ENCODE measurements at regions not wholly inside any gene's neighbourhood (a gene's known extent, or its start where the extent isn't known, plus 50 kb on each side); places are given as distances from the start of the nearest gene placed in this dataset.

GRCh38 chr20:52025938-52026337 lies 165.6 kb downstream of the ZFP64 start:
- Histone ChIP-seq H3K27me3 (ENCODE audit: control insufficient read depth in 2 of 2, insufficient read depth in 1 of 2, low read length in 1 of 2) (no peaks in the 10 kb centered on the region), H3K9me3 (ENCODE audit: control insufficient read depth in 2 of 2, insufficient read depth in 1 of 2, low read length in 1 of 2) (no peaks in the 10 kb centered on the region), H3K4me1 (ENCODE audit: control insufficient read depth in 2 of 2, insufficient read depth in 2 of 2, low read length in 2 of 2) (no peaks in the 10 kb centered on the region), H3K4me3 (ENCODE audit: low read length in 2 of 2) (no peak overlapping the region), H3K27ac (ENCODE audit: low read depth in 1 of 2, low read length in 1 of 2) (no peak overlapping the region), H3K36me3 (ENCODE audit: control insufficient read depth in 2 of 2, insufficient read depth in 2 of 2, low read length in 1 of 2) (no peaks in the 10 kb centered on the region)
- DNase-seq (ENCODE audit: low read depth in 6 of 9, low spot score in 9 of 9) = no peak
- WGBS = 81% methylated on average over 3 of the region's 3 CpGs

DNA sequence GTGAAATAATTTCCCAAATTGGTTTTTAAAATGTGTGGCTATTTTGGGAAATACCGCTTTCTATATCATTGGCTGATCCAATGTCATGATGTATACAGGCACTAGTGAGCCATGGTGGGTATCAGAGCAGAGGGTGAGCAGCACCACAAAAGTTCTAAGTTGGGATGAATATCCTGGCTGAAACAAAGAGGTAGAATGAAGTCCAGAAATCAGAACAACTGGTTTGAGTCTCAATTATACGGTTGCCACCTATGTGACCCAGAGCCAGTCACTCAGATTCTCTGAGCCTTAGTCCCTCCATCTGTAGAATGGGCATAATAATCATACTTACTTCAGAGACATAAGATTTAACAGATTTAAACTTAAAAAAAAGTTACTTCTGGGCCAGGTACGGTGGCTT lies 172.3 kb downstream of the ZFP64 start:
- H3K9me3 ChIP-seq (ENCODE audit: control insufficient read depth in 2 of 2, insufficient read depth in 1 of 2, low read length in 1 of 2) = no peaks in the 10 kb centered on the region
- no peak overlapping the region for H3K27ac ChIP-seq (ENCODE audit: low read depth in 1 of 2, low read length in 1 of 2)
- H3K4me3 ChIP-seq (ENCODE audit: low read length in 2 of 2) = no peak overlapping the region
- no peaks in the 10 kb centered on the region for H3K36me3 ChIP-seq (ENCODE audit: control insufficient read depth in 2 of 2, insufficient read depth in 2 of 2, low read length in 1 of 2)
- 97% methylated on average over 3 of the region's 3 CpGs for WGBS
- no peaks in the 10 kb centered on the region for H3K27me3 ChIP-seq (ENCODE audit: control insufficient read depth in 2 of 2, insufficient read depth in 1 of 2, low read length in 1 of 2)
- no peak for DNase-seq (ENCODE audit: low read depth in 6 of 9, low spot score in 9 of 9)
- H3K4me1 ChIP-seq (ENCODE audit: control insufficient read depth in 2 of 2, insufficient read depth in 2 of 2, low read length in 2 of 2) = no peaks in the 10 kb centered on the region

DNA sequence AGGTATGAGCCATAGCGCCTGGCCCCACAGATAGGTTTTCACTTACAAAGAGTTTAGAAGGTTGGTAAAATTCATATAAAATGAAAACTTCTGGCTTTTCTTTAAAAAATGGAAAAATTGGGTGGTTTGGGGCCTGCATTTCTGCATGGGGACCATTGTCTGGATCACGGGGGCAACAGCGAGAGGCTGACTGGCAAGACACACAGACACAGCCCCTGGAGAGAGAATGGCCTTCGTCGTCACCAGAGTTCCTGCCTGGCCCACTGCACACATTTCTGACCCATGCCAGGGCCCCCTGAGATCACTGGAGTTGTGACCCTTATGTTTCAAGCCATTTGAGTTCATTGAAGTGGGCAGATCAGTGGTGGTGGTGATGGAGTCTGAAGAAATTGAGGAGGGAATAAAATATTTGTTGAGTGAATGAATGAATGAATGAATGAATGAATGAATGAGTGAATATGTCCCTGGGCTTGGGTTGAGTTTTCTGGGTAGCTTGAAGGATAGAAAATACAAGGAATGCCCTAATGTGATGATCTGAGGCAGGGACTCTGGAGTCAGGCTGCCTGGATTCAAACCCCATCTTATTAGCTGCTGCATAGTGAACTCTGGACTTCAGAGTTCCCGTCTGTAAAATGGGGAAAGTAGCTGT lies 173.8 kb downstream of the ZFP64 start:
- no peak overlapping the region for H3K4me3 ChIP-seq (ENCODE audit: low read length in 2 of 2)
- H3K9me3 ChIP-seq (ENCODE audit: control insufficient read depth in 2 of 2, insufficient read depth in 1 of 2, low read length in 1 of 2) = no peaks in the 10 kb centered on the region
- no peaks in the 10 kb centered on the region for H3K27me3 ChIP-seq (ENCODE audit: control insufficient read depth in 2 of 2, insufficient read depth in 1 of 2, low read length in 1 of 2)
- no peak for DNase-seq (ENCODE audit: low read depth in 6 of 9, low spot score in 9 of 9)
- H3K27ac ChIP-seq (ENCODE audit: low read depth in 1 of 2, low read length in 1 of 2) = no peak overlapping the region
- no peaks in the 10 kb centered on the region for H3K36me3 ChIP-seq (ENCODE audit: control insufficient read depth in 2 of 2, insufficient read depth in 2 of 2, low read length in 1 of 2)
- 97% methylated on average over 6 of the region's 6 CpGs for WGBS
- H3K4me1 ChIP-seq (ENCODE audit: control insufficient read depth in 2 of 2, insufficient read depth in 2 of 2, low read length in 2 of 2) = no peaks in the 10 kb centered on the region

- Histone ChIP-seq H3K27ac (ENCODE audit: low read depth in 1 of 2, low read length in 1 of 2) (no peak overlapping the region), H3K4me3 (ENCODE audit: low read length in 2 of 2) (no peak overlapping the region), H3K9me3 (ENCODE audit: control insufficient read depth in 2 of 2, insufficient read depth in 1 of 2, low read length in 1 of 2) (no peaks in the 10 kb centered on the region), H3K36me3 (ENCODE audit: control insufficient read depth in 2 of 2, insufficient read depth in 2 of 2, low read length in 1 of 2) (no peaks in the 10 kb centered on the region), H3K27me3 (ENCODE audit: control insufficient read depth in 2 of 2, insufficient read depth in 1 of 2, low read length in 1 of 2) (no peaks in the 10 kb centered on the region), H3K4me1 (ENCODE audit: control insufficient read depth in 2 of 2, insufficient read depth in 2 of 2, low read length in 2 of 2) (no peaks in the 10 kb centered on the region)
- WGBS = 93% methylated on average over 5 of the region's 5 CpGs
- no peak for DNase-seq (ENCODE audit: low read depth in 6 of 9, low spot score in 9 of 9)
Measured at GRCh38 chr20:52016022-52016421, 175.6 kb downstream of the ZFP64 start.

DNA sequence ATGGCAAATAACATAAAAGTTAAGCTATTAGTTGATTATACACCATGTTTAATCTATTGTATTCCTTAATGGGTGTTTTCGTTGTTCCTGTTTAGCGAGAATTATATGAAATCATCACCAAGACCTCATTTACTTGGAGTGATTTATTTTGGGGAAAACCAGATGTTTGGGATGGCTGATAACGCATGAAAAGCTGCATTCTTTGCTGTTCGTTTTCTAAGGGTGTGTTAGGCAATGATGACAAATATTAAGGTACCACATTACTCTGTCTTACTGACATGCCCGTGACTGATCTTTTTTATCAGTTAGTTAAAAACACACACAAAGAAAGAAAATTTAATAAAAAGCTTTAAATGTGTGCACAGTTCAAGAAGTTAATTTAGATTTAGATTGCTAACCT lies 176.4 kb downstream of the ZFP64 start:
- peaks cover 0 to 4% of the 10 kb centered on the region in 2 donors for H3K9me3 ChIP-seq (ENCODE audit: control insufficient read depth in 2 of 2, insufficient read depth in 1 of 2, low read length in 1 of 2)
- no peaks in the 10 kb centered on the region for H3K27me3 ChIP-seq (ENCODE audit: control insufficient read depth in 2 of 2, insufficient read depth in 1 of 2, low read length in 1 of 2)
- H3K4me3 ChIP-seq (ENCODE audit: low read length in 2 of 2) = no peak overlapping the region
- no peaks in the 10 kb centered on the region for H3K4me1 ChIP-seq (ENCODE audit: control insufficient read depth in 2 of 2, insufficient read depth in 2 of 2, low read length in 2 of 2)
- no peaks in the 10 kb centered on the region for H3K36me3 ChIP-seq (ENCODE audit: control insufficient read depth in 2 of 2, insufficient read depth in 2 of 2, low read length in 1 of 2)
- no peak for DNase-seq (ENCODE audit: low read depth in 6 of 9, low spot score in 9 of 9)
- 95% methylated on average over 5 of the region's 5 CpGs for whole genome bisulfite sequencing
- no peak overlapping the region for H3K27ac ChIP-seq (ENCODE audit: low read depth in 1 of 2, low read length in 1 of 2)

DNA sequence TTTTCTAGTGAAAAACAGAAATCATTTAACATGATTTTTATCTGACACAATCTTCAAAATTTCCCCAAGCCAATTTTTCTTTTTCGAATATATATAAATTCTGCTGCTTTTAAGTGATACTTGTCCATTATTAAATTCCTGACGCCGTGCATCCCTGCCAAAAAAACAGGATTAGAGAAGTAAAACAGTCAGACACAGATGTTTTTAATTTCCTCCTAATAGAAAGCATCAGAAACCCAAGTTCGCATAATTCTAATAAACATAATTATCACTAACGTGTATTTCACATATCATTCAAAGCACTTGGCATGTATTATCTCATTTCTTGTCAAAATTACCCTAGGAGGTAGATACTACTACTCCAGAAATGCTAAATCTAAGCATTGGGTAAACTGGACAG lies 179.5 kb downstream of the ZFP64 start:
- no peak for DNase-seq (ENCODE audit: low read depth in 6 of 9, low spot score in 9 of 9)

DNA sequence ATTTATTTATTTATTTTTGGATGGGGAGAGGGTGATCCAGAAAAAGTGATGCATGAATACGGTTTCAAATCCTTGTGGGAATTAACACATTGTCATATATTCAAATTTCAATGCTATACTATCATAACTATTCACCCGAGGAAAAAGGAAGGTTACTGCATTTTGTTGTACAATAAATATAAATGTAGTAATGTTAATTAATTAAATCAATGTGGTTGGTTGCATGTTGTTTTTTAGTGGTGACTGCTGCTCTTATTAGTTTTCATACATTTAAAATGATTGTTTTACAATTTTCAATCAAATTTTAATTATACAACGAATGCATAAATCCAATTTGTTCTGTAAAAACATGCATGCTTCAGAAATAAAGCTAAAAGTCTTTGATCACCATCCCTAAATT lies 180.5 kb downstream of the ZFP64 start:
- Histone ChIP-seq H3K27ac (ENCODE audit: low read depth in 1 of 2, low read length in 1 of 2) (no peak overlapping the region), H3K9me3 (ENCODE audit: control insufficient read depth in 2 of 2, insufficient read depth in 1 of 2, low read length in 1 of 2) (peaks cover 0 to 4% of the 10 kb centered on the region in 2 donors), H3K36me3 (ENCODE audit: control insufficient read depth in 2 of 2, insufficient read depth in 2 of 2, low read length in 1 of 2) (no peaks in the 10 kb centered on the region), H3K27me3 (ENCODE audit: control insufficient read depth in 2 of 2, insufficient read depth in 1 of 2, low read length in 1 of 2) (no peaks in the 10 kb centered on the region), H3K4me3 (ENCODE audit: low read length in 2 of 2) (no peak overlapping the region), H3K4me1 (ENCODE audit: control insufficient read depth in 2 of 2, insufficient read depth in 2 of 2, low read length in 2 of 2) (no peaks in the 10 kb centered on the region)
- 93% methylated on average over 3 of the region's 3 CpGs for WGBS
- no peak for DNase-seq (ENCODE audit: low read depth in 6 of 9, low spot score in 9 of 9)

More for the DNA sequence above, 179.5 kb downstream of the ZFP64 start:
- H3K4me1 ChIP-seq (ENCODE audit: control insufficient read depth in 2 of 2, insufficient read depth in 2 of 2, low read length in 2 of 2) = no peaks in the 10 kb centered on the region
- no peaks in the 10 kb centered on the region for H3K36me3 ChIP-seq (ENCODE audit: control insufficient read depth in 2 of 2, insufficient read depth in 2 of 2, low read length in 1 of 2)
- no peaks in the 10 kb centered on the region for H3K27me3 ChIP-seq (ENCODE audit: control insufficient read depth in 2 of 2, insufficient read depth in 1 of 2, low read length in 1 of 2)
- no peak overlapping the region for H3K27ac ChIP-seq (ENCODE audit: low read depth in 1 of 2, low read length in 1 of 2)
- peaks cover 0 to 4% of the 10 kb centered on the region in 2 donors for H3K9me3 ChIP-seq (ENCODE audit: control insufficient read depth in 2 of 2, insufficient read depth in 1 of 2, low read length in 1 of 2)
- no peak overlapping the region for H3K4me3 ChIP-seq (ENCODE audit: low read length in 2 of 2)
- 95% methylated on average over 5 of the region's 5 CpGs for WGBS

- WGBS = 92% methylated on average over 11 of the region's 11 CpGs
- no peak for DNase-seq (ENCODE audit: low read depth in 6 of 9, low spot score in 9 of 9)
- H3K9me3 ChIP-seq (ENCODE audit: control insufficient read depth in 2 of 2, insufficient read depth in 1 of 2, low read length in 1 of 2) = peaks cover 0 to 4% of the 10 kb centered on the region in 2 donors
- H3K4me3 ChIP-seq (ENCODE audit: low read length in 2 of 2) = no peak overlapping the region
- H3K27ac ChIP-seq (ENCODE audit: low read depth in 1 of 2, low read length in 1 of 2) = no peak overlapping the region
- no peaks in the 10 kb centered on the region for H3K36me3 ChIP-seq (ENCODE audit: control insufficient read depth in 2 of 2, insufficient read depth in 2 of 2, low read length in 1 of 2)
- no peaks in the 10 kb centered on the region for H3K4me1 ChIP-seq (ENCODE audit: control insufficient read depth in 2 of 2, insufficient read depth in 2 of 2, low read length in 2 of 2)
- no peaks in the 10 kb centered on the region for H3K27me3 ChIP-seq (ENCODE audit: control insufficient read depth in 2 of 2, insufficient read depth in 1 of 2, low read length in 1 of 2)
Measured at GRCh38 chr20:52010541-52010940, 181.0 kb downstream of the ZFP64 start.

DNA sequence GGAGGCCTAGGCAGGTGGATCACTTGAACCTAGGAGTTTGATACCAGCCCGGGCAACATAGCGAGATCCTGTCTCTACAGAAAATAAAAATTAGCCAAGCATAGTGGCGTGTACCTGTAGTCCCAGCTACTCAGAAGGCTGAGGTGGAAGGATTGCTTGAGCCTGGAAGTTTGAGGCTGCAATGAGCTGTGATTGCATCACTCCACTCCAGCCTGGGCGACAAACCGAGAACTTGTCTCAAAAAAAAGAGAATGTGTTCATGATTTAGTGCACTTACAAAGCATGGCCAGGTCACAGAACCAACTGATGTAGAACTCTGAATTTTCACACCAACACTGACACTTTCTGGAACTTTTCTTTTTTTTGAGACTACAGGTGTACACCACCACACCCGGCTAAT lies 182.7 kb downstream of the ZFP64 start:
- H3K4me3 ChIP-seq (ENCODE audit: low read length in 2 of 2) = no peak overlapping the region
- 96% methylated on average over 6 of the region's 6 CpGs for WGBS
- H3K4me1 ChIP-seq (ENCODE audit: control insufficient read depth in 2 of 2, insufficient read depth in 2 of 2, low read length in 2 of 2) = no peaks in the 10 kb centered on the region
- H3K27ac ChIP-seq (ENCODE audit: low read depth in 1 of 2, low read length in 1 of 2) = no peak overlapping the region
- H3K27me3 ChIP-seq (ENCODE audit: control insufficient read depth in 2 of 2, insufficient read depth in 1 of 2, low read length in 1 of 2) = no peaks in the 10 kb centered on the region
- peaks cover 0 to 4% of the 10 kb centered on the region in 2 donors for H3K9me3 ChIP-seq (ENCODE audit: control insufficient read depth in 2 of 2, insufficient read depth in 1 of 2, low read length in 1 of 2)
- H3K36me3 ChIP-seq (ENCODE audit: control insufficient read depth in 2 of 2, insufficient read depth in 2 of 2, low read length in 1 of 2) = no peaks in the 10 kb centered on the region
- no peak for DNase-seq (ENCODE audit: low read depth in 6 of 9, low spot score in 9 of 9)
